HuH-7 (cell line): ENCODE measurements at regions not wholly inside any gene's neighbourhood (a gene's known extent, or its start where the extent isn't known, plus 50 kb on each side); places are given as distances from the start of the nearest gene placed in this dataset.

Source experiments
- DNase-seq: peaks from one replicate; pipeline ENCODE4 v3.0.0; 2011; ENCODE audit warnings: low spot score

- no peak for DNase-seq
These were observed 1290.9 kb downstream of the BRD1 start for GRCh38 chr22:48536541-48537342.

GRCh38 chr22:48535868-48536540, 1291.7 kb downstream of the BRD1 start:
- no peak for DNase-seq

DNA sequence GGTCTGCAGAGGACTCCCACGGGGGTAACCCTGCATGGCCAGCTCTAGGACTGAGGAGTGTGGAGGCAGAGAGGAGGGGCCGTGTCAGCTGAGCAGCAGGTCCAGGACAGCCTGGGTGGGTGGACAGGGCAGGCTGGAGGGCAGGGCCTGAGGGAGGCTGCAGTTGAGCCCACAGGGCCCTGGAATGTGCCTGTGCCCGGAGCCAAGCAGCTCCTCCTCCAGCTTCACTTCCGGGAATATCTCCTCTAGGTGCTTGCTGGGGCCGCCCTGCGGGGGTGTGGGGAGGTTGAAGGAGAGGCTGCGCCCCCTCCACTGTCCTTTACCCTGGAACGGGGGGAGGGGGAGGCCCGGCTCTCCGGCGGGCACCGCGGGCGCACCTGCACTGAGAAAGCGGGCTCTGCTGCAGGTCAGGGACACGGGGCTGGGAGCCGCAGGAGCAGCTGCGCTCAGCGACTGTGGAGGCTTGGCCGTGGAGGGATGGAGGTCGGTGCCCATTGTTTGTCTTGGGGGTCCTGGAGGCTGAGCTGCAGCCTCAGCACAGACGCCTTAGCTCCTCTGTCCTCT, 1293.2 kb downstream of the BRD1 start:
- DNase-seq: no peak

GRCh38 chr22:48532986-48533385, 1294.7 kb downstream of the BRD1 start:
- DNase-seq: no peak

- DNase-seq: no peak
These were observed 1295.8 kb downstream of the BRD1 start for GRCh38 chr22:48531761-48532435.

- no peak for DNase-seq
These were observed 1296.6 kb downstream of the BRD1 start for GRCh38 chr22:48531108-48531507.

- no peak for DNase-seq
These were observed 1297.0 kb downstream of the BRD1 start for GRCh38 chr22:48530666-48531065.

DNA sequence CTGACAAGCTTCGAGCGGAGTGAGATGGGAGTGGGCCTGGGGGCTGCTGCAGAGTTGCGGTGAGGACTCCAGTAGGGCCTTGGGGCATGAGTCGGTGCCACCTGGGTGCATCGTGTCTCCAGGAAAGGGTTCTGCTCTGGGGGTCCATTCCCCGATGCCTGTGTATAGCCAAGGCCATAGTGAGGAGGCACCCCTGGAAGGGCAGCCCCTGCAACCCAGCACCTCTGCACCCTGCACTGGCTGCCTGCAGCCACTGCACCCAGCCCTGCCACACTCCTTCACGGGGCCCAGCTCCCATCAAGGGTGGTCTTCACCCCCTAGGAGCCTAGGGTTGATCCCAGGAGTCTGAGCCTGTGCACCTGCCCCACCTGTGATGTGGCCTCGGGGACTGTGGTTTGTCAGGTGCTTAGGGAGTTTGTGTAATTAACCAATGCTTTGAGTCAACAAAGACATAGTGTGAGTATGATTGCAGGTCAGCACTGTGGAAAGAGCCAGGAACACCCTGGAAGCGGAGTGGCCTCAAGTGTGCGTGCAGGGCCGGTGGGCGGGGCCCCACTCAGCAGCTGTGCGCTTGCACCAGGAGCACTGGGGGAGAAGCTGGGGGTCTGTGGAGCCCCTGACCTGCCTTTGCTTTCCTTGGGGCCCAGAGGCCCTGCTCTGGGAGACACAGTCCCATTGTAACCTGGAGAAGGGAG, 1299.3 kb downstream of the BRD1 start:
- DNase-seq: no peak

DNA sequence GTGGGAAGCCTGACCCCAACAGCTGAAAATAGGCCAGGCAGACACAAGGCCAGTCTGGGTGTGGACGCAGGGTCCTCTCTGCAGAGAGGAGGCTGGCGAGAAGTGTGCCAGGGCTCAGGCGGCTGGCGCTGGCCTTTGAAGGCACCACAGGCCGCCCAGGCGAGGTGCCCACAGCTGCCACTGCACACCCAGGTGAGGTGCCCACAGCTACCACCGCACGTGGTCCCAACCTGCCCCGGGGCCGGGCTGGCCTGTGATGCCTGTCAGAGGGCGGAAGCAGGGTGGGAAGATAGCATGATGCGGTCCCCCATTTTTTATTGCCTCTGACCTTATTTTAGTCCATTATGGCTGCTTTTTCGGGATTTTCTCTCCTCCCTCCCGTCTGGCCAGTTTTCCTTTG, 1303.9 kb downstream of the BRD1 start:
- no peak for DNase-seq

DNA sequence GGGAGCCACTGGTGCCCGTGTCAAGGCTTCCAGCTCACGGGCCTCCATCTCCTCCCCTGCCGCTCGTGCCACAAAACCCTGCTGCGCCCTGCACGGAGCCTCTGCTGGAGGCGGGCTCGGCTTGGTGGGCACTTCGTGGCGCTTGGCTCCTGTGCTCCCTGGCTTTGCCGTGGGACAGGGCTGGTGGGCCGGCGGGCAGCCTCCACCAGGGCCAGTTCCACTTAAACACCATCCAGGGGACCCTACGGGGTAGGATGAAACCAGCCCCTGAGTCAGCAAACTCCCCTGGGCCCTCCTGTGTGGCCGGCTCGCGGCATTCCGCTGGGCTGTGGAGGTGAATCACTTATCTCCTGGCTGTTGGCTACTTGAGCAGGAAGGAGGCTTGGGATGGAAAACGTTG, 1304.6 kb downstream of the BRD1 start:
- no peak for DNase-seq

DNA sequence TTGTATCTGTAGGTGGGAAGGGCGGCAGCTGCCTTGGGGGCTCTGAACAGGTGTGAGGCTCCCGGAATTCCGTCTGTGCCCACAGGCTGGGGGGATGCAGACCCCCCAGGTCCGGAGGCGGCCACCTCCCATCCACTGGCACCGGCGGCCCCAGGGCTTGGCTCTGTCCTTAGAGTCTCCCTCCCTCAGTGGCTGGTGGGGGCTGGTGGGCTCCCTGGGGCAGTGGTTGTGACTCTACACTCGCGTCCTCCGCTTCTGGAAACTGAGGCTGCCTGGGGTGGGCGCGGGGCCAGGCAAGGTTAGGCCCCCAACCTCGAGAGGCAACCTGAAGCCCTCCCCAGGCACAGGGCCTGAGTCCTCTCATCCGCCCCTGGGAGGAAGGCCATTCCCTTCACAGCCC, 1305.4 kb downstream of the BRD1 start:
- no peak for DNase-seq

DNA sequence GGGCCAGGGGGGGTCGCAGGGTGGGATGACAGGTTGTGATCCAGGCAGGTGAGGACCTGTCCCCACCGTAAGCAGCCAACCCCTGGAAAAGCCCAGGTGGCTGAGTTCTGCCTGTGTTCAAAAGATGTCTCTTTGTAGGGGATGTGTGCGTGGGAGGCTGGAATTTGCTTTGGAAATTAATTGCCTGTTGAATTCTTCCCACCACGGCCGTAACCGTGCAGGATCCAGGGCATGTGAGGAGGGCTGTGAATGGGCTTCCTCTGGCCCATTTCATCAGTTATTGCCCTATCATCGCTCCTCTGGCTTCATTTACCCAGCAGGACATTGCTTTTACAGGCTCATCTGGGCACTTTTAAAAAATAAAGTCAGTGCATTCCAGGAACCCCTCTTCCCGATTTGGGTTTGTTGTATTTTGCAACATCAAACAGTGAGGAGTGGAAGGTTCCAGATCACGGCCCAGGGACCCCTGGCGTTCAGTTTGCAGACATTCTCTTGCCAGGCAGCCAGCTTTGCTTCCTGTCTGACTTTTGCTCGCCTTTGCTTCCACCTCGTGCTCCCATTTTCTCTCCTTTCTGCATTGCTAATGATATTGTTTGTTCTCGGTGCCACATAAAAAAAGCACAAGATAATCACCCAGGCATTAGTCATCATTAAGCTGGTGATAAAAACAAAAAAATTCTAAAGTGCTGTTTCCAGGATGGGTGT, 1306.6 kb downstream of the BRD1 start:
- DNase-seq: no peak

GRCh38 chr22:48520207-48520606, 1307.5 kb downstream of the BRD1 start:
- no peak for DNase-seq

DNA sequence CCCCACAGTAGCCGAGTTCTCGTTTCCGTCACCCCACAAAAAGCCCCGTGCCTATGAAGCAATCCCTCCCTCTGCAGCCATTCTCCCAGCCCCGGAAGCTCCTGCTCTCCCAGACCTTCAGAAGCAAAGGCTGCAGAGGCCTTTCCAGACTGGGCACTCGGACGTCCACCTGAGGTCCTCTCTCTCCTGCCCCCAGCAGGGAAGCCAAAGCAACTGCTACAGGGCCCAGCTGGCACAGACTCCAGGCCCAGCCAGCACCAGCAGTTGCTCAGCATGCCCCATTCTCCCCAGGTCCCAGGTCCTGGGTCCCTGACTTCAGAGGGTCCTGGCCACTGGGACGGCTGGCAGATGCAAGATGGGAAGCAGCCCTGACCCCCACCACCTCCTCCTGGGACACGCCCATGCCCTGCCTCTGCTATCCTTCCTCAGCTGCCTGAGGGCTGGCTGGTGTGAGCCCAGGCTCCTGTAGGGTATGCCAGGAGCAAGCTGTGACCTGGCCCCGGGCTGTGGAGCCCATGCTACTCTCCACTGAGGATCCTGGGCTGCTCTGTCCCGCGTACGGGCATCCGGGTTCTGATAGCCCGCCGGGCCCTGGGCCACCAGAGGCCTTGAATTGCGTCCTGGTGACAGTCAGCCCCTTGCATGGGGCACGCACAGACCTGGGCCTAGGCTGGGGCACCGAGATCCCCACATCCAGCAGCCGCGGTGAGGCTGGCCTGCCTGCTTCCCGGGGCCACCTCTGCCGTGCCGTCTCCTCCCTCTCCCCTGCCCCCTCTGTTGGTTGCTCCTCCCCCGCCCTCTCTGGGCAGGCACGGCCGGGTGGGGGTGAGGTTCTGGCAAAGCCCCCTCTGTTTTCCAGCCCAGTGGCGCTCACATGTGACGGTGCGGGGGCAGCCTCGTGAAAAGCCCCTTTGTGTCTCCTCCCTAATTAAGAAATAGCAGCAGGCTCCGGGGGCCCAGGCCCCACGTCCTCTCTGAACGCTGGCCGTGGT, 1310.3 kb downstream of the BRD1 start:
- DNase-seq: peak; percentile 47

- DNase-seq: no peak
These were observed 1311.1 kb downstream of the BRD1 start for GRCh38 chr22:48516571-48516970.

- DNase-seq: no peak
These were observed 1312.0 kb downstream of the BRD1 start for GRCh38 chr22:48515571-48516200.

- no peak for DNase-seq
These were observed 1313.7 kb downstream of the BRD1 start for GRCh38 chr22:48513929-48514328.

DNA sequence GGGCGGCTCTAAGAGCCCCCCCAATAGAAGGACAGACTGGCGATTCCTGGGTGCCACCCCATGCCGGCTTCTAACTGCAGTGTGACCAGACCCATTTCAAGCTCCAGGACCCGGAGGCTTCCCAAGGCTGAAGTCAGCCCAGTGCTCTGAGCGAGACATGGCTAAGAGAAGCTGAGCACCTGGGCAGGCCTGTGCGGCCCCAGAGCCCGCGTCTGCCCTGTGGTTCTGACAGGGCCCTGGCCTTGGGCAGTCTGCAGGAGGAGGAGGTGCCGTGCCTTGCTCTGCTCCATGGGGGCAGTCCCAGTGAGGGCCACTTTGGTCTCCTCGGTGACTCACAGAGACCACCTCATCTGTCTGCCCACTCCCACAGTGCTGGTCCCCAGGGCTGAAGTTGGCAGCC, 1314.2 kb downstream of the BRD1 start:
- DNase-seq: no peak

DNA sequence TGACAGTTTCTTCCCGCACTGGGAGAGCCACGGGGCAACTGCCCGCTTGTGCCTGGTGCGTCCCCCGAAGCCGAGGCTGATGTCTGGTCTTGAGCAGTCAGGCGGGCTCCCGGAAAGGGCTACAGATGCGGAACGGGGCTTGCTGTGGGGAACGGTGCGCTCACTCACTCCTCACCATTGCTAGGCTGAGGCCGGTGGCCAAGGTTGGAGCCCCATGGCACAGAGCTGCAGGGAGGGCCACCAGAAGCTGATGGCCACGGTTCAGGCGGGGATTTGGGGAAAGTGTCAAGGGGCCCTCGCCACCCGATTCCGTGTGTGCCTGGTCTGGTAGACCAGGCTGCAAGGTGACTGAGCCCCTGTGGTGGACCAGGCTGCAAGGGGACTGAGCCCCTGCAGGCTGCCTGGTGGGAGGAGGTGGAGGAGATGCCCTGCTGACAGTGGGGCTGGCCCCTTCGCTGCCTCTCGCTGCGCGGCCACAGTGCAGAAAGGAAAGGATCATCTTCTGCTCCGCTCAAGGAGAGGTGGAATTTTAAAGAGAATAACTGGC, 1315.8 kb downstream of the BRD1 start:
- DNase-seq: no peak

- DNase-seq: no peak
These were observed 1316.5 kb downstream of the BRD1 start for GRCh38 chr22:48511211-48511610.
